Keratinocyte (primary cell): ENCODE measurements at regions not wholly inside any gene's neighbourhood (a gene's known extent, or its start where the extent isn't known, plus 50 kb on each side); places are given as distances from the start of the nearest gene placed in this dataset.
"Not testable (repeated sequence)": the region's sequence is repeated elsewhere in the genome, so short reads cannot be mapped to it uniquely, and the experiment has no call there.

Source experiments
- CTCF ChIP-seq, 3 experiments: IDR thresholded peaks in 1 of 3; conservative IDR thresholded peaks in 1 of 3; optimal IDR thresholded peaks in 1 of 3; 2 replicates in 2 of 3; 3 replicates in 1 of 3; pipeline versions ENCODE3 to v1.5.1; 2011; ENCODE audit warnings: low read length in 3 of 3, mild to moderate bottlenecking in 3 of 3, moderate library complexity in 2 of 3, control low read depth in 1 of 3, inconsistent platforms in 1 of 3; ENCODE audit not compliant: insufficient read depth in 2 of 3; ENCODE audit errors: extremely low read depth in 1 of 3
- EZH2 ChIP-seq: IDR thresholded peaks from one replicate; pipeline ENCODE4 v1.6.1; 2012; ENCODE audit warnings: inconsistent platforms, mild to moderate bottlenecking, low read length, moderate library complexity

- not testable (repeated sequence) for TF ChIP-seq CTCF (optimal IDR thresholded peaks at IDR 0.05 in 1 of 3, IDR thresholded peaks at IDR 0.05 in 1 of 3, conservative IDR thresholded peaks at IDR 0.05 in 1 of 3; ENCODE audit: extremely low read depth in 1 of 3, insufficient read depth in 2 of 3, low read length in 3 of 3); EZH2
Observed at GRCh38 chr2:95672500-95672899, 80.7 kb downstream of the TRIM43 start.
